ENCODE measurements at regions not wholly inside any gene's neighbourhood (a gene's known extent, or its start where the extent isn't known, plus 50 kb on each side); places are given as distances from the start of the nearest gene placed in this dataset.

GRCh38 chr20:4383961-4384360 lies 134.9 kb upstream of the ADRA1D start:
- Histone ChIP-seq H3K4me1 (ENCODE audit: control insufficient read depth in 1 of 2, insufficient read depth in 2 of 2, low read length in 2 of 2) (no peaks in the 10 kb centered on the region), H3K9me3 (ENCODE audit: control insufficient read depth in 1 of 2, insufficient read depth in 1 of 2, low read depth in 1 of 2, low read length in 2 of 2) (no peaks in the 10 kb centered on the region), H3K36me3 (ENCODE audit: control insufficient read depth in 1 of 2, insufficient read depth in 2 of 2, low read length in 2 of 2) (no peaks in the 10 kb centered on the region), H3K27me3 (ENCODE audit: insufficient read depth, low read length) (peaks cover 16% of the 10 kb centered on the region), H3K9me2 (ENCODE audit: insufficient read depth) (no peaks in the 10 kb centered on the region), H3K79me2 (ENCODE audit: insufficient read depth, low read length) (no peaks in the 10 kb centered on the region), H3K4me3 (replicated peaks in 1 of 2; ENCODE audit: low read depth in 1 of 2, low read length in 2 of 2) (no peak overlapping the region), H3K9ac (ENCODE audit: low read length) (no peak overlapping the region), H3K27ac (ENCODE audit: low read depth, low read length) (no peak overlapping the region), H4K20me1 (ENCODE audit: insufficient read depth) (no peaks in the 10 kb centered on the region), H2AFZ (ENCODE audit: low read depth, low read length, poor library complexity, severe bottlenecking) (no peak overlapping the region), H3K4me2 (ENCODE audit: low read length) (no peak overlapping the region)
- DNase-seq (ENCODE audit: low read depth, low spot score) (no peak), ATAC-seq (no peak)
- ChIA-PET RAD21 (ENCODE audit: low non-redundant PET in 1 of 2, low total read pairs in 2 of 2, uncharacterized antibody in 2 of 2, unreplicated experiment in 2 of 2) (no interaction called here), CTCF (no interaction called here), POLR2A (no interaction called here)
- BruUV-seq (replicated peaks): no TSS peak
- intact Hi-C loops (cut with micrococcal nuclease): no loop called here
- TF ChIP-seq SP1 (IDR thresholded peaks at IDR 0.05; ENCODE audit: low read depth): no peak
- TF ChIP-seq, protein P1, sequence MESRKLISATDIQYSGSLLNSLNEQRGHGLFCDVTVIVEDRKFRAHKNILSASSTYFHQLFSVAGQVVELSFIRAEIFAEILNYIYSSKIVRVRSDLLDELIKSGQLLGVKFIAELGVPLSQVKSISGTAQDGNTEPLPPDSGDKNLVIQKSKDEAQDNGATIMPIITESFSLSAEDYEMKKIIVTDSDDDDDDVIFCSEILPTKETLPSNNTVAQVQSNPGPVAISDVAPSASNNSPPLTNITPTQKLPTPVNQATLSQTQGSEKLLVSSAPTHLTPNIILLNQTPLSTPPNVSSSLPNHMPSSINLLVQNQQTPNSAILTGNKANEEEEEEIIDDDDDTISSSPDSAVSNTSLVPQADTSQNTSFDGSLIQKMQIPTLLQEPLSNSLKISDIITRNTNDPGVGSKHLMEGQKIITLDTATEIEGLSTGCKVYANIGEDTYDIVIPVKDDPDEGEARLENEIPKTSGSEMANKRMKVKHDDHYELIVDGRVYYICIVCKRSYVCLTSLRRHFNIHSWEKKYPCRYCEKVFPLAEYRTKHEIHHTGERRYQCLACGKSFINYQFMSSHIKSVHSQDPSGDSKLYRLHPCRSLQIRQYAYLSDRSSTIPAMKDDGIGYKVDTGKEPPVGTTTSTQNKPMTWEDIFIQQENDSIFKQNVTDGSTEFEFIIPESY (IDR thresholded peaks at IDR 0.05; ENCODE audit: extremely low read depth, insufficient replicate concordance, low read length): no peak
- no peak for TF ChIP-seq CBX3 (IDR thresholded peaks at IDR 0.05; ENCODE audit: low read depth)
- no peak for TF ChIP-seq EZH2 (IDR thresholded peaks at IDR 0.05)
- TF ChIP-seq CEBPB (IDR thresholded peaks at IDR 0.05; ENCODE audit: low read depth): no peak
- TF ChIP-seq YY1 (IDR thresholded peaks at IDR 0.05; ENCODE audit: extremely low read depth, insufficient replicate concordance, low read depth, low read length): no peak
- no peak for TF ChIP-seq ELF1 (IDR thresholded peaks at IDR 0.05; ENCODE audit: borderline replicate concordance, low read depth)
- TF ChIP-seq POLR2A (IDR thresholded peaks at IDR 0.05; ENCODE audit: borderline replicate concordance, extremely low read depth, insufficient read depth, insufficient read length): no peak
- no peak for TF ChIP-seq ZFX (IDR thresholded peaks at IDR 0.05)
- TF ChIP-seq SRF (IDR thresholded peaks at IDR 0.05; ENCODE audit: low read depth): no peak
- no peak for TF ChIP-seq POLR2AphosphoS5 (IDR thresholded peaks at IDR 0.05; ENCODE audit: low read depth, low read length)
- TF ChIP-seq FOSL1 (IDR thresholded peaks at IDR 0.05; ENCODE audit: low read depth): no peak
- TF ChIP-seq EZH2phosphoT487 (IDR thresholded peaks at IDR 0.05; ENCODE audit: borderline replicate concordance): no peak
- TF ChIP-seq, protein P2, sequence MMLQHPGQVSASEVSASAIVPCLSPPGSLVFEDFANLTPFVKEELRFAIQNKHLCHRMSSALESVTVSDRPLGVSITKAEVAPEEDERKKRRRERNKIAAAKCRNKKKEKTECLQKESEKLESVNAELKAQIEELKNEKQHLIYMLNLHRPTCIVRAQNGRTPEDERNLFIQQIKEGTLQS (IDR thresholded peaks at IDR 0.05): no peak
- TF ChIP-seq EGR1 (IDR thresholded peaks at IDR 0.05; ENCODE audit: low read depth): no peak
- TF ChIP-seq, protein P3, sequence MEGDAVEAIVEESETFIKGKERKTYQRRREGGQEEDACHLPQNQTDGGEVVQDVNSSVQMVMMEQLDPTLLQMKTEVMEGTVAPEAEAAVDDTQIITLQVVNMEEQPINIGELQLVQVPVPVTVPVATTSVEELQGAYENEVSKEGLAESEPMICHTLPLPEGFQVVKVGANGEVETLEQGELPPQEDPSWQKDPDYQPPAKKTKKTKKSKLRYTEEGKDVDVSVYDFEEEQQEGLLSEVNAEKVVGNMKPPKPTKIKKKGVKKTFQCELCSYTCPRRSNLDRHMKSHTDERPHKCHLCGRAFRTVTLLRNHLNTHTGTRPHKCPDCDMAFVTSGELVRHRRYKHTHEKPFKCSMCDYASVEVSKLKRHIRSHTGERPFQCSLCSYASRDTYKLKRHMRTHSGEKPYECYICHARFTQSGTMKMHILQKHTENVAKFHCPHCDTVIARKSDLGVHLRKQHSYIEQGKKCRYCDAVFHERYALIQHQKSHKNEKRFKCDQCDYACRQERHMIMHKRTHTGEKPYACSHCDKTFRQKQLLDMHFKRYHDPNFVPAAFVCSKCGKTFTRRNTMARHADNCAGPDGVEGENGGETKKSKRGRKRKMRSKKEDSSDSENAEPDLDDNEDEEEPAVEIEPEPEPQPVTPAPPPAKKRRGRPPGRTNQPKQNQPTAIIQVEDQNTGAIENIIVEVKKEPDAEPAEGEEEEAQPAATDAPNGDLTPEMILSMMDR (IDR thresholded peaks at IDR 0.05 in 2 of 3, conservative IDR thresholded peaks at IDR 0.05 in 1 of 3; ENCODE audit: borderline replicate concordance in 1 of 3, insufficient read depth in 1 of 3, low read depth in 2 of 3, low read length in 2 of 3): no peak
- no peak for TF ChIP-seq ZNF274 (IDR thresholded peaks at IDR 0.05; ENCODE audit: low read depth, low read length)
- TF ChIP-seq SIN3A (IDR thresholded peaks at IDR 0.05; ENCODE audit: low read depth): no peak
